T-helper 2 cell (primary cell): ENCODE measurements at regions not wholly inside any gene's neighbourhood (a gene's known extent, or its start where the extent isn't known, plus 50 kb on each side); places are given as distances from the start of the nearest gene placed in this dataset.

ENCODE experiments used
- DNase-seq, 5 experiments: peaks; one replicate each; pipeline versions ENCODE4 v3.0.0 to v3.0.0-alpha.2; 2012 to 2022

DNA sequence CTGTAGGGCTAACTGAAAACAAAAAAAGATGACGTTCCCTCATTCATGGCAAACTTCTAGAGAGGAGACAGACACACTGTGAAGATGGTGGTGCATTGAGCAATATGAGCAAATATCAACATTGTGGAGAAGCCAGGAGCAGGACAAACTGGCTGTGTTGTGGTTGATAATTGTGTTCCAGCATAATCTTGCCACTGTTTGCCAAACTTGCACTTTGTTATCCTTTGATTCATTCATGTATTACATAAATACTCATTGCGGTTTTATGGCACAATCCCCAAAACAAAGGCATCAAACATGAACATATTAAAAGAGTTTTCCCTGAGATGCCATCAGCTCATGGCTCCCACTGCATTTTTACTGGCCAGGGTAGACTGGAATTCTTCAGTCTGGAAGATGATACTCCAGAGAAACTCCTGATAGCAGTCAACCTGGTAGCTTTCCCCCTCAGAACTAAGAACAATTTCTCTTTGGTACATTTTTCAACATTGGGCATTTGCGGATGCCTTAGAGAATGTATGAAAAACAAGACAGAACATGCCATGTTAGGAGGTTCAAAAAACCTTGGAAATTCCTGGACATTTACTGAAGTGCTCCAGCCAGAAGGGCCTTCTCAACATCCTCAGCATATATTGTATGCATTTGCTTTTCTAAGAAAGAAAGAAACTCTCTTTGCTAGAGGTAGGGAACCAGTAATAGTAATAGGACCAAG lies 487.4 kb upstream of the CELF4 start:
- DNase-seq, result no peak

DNA sequence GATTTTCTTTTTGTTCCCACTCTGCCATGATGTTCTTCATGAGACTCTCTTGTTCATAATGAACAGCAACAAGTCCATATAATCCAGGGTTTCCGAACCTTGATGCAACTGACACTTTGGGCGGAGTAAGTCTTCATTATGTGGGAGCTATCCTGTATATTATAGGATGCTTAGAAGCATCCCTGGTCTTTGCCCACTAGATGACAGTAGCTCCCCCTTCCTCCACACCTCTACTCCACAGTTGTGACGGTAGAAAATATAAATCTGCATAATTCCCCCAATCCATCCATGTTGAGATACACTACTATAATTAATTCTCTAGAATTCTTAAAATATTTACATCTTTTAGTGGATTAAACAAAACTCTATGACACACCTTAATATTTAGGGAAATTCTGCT lies 482.2 kb upstream of the CELF4 start:
- DNase-seq, result no peak

DNA sequence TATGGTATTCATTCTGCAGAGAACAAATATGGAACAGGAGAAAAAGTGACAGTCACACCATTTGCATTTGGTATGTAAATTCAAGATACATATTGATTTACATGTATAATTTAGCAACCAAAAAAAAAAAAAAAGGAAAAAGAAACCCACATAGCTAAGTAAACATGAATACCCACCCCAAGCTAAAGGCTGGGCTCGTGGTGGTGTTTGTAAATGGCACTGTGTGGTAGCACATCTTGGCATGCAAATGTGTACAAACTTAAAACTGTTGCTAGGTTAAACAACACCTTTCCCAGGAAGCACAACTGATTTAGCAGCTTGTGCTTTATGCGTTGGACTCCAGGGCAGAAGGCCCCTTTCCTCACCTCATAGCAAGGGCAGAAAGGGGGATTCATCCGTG lies 481.1 kb upstream of the CELF4 start:
- no peak for DNase-seq

DNA sequence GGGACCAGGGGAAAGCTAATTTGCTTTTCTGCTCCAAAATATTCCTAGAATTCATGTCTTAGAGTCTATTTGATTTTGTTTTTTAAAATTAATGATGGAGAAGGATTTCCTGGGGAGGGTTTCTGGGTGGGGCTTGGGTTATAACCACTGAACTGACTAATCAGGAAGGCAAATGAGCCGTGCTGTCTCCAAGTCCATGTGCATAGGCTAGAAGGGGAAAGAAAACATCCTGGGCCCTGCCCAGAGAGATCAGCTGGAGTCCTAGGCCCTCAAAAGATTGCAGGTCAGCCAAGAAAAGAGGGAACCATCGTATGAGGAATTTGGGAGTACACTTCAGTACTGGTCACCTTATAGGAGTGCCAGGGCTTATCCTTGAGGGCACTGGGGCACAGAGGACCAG lies 480.2 kb upstream of the CELF4 start:
- no peak for DNase-seq

DNA sequence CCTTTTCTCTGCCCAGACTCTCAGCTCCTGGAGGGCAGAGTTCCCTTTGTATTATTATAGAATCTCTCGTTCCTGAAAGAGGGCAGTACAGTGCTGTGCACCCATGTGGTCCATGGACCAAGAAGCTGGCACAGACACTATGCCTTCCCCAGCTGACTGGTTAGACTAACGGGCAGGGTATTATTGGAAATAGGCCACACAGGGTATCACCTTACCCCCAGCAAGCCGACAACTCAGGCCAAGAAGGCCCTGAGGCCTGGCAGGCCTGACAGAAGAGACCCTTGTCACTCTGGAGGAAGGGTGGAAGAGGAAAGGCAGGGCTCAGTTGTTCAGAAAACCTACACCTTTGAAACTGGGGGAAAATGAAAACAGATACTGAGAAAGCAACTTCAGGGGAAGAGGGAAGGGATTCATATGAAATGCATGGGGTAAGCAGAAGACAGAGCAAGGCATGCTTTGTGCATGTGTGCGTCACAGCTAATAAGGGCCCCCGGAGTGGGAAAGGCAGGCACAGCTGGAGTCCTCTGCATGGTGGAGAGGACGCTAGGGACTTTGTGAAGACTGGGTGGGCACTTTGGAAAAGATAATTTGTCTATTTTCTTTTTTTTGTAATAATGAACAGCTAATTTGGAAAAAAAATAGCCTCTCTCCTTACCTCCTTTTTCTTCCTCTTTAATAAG lies 476.8 kb upstream of the CELF4 start:
- no peak for DNase-seq

DNA sequence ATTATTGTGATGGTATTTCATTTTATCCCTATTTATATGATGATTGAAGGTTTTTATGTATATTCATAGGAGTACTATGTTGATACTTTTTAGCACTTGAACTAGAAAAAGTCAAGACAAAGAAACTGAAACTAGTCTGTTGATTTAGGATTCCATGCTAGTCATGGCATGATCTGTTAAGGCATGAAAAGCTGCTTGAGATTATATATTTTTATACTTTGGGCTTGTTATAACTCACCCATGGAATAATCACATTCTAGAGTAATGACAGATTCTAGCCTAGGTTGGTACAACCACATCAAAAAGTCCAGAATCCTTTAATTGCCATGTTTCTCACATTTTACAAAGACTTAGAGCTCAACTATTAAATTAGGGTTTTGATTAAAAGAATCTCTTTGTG lies 472.6 kb upstream of the CELF4 start:
- no peak for DNase-seq

DNA sequence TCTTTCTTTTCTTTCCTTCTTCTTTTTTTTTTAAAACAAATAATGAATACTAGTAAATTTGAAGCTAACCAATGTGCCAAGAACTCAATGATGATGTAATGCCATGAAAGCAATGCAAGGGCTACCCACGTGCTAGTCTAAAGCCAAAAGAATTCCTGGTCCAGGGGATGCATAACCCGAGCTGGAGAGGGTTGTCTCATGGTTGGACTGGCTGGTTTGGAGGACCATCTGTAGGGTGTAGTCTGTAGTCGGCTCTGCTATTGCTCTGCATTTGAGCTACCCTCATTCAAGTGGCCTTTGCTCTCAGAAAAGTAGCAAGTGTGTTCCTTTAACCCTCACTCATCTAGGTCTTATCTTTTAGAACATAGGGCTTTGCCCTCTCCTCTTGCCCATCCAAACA lies 469.6 kb upstream of the CELF4 start:
- no peak for DNase-seq

DNA sequence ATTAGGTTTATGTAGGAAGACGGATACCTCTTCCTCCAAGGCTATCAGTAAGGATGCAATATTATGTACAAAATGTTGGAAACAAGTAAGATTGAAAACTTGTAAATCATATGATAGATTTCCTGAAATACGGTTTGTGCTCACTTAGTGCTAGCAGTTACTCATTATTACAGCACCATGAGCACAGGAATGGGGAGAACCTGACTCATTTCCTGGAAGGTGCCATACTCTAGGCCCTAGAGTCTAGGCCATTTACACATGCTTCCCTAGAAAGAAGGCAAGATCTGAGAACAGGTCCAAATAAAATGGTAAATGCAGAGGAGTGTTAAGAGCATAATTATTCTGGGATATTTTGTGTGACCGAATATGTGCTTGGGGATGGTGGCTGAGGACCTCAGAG lies 467.7 kb upstream of the CELF4 start:
- no peak for DNase-seq

DNA sequence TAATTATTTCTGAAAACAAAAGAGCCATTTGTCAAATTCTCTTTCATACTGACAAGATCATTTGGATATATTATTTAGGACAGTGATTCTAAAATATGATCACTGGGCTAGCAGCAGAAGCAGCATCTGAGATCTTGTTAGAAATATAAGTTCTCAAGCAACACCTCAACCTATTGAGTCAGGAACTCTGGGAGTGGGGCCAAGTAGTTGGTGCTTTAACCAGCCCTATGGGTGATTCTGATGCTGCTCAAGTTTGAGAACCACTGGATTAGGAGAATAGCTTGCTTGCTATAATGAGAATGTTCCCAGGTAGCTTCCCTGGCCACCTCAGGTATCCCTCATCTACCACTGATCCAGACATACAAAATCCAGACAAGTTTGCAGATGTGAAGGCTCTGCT lies 466.9 kb upstream of the CELF4 start:
- no peak for DNase-seq

DNA sequence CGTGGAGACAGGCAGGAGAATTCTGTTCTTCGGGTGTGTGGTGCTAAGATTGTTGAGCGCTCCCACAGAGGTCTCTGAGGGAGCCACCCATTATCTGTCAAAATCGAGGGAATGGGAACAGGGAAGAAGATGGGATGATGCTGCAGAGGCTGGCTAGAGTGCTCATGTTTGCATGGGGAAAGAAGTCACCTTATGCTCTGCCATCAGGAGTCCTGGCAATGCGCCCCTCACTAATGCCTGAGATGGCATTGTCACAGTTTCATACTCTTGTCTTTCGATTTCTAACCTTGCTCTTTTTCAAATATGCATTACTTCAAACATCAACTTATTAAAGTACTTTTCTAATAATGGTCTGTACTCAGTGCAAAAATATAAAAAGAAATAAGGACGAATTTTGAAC lies 463.3 kb upstream of the CELF4 start:
- no peak for DNase-seq

DNA sequence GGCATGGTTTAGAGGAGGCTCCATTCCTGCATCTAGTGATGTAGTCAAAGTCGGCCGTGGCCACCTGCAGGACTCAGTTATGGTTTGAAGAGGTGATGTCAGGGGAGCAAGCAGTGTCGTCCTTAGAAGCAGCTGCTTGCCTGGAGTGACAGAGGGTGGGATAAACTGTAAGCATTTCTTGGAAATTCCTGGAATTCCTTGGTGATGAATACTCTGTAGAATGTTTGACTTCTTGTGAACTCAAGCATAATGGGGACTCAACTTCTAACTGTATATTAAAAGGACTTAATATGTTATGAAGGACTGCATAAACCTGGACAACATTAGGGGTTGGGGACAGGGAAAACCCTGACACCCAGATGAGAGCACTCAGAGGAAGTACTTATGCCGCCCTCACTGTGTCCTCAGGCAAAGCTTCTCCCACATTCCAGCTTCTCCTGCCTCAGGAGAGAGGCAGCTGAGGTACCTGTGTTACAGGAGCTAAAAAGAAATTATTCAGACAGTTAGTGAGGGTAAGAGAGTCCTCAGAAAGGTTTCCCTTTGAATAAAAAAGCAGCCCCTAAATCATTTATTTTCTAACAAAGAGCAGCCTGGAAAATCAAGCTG lies 459.9 kb upstream of the CELF4 start:
- no peak for DNase-seq

DNA sequence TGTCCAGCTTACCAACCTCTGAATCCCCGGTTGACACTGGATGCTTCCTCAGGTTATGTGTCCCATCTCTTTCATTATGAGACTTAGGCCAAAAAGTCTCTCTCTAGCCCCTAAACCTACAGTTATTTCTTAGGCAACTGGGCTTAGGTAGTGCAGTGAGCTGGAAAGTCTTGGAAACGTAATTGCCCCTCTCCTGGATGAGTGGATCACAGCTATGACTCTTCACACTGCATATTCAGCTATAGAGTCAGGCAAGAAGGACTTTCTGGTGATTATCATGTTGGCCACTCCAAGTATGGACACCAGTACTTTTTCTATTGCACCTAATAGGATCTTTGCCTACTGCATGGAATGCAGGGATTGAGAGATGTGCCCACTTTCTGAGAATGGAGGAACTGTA lies 458.3 kb upstream of the CELF4 start:
- DNase-seq, result no peak

DNA sequence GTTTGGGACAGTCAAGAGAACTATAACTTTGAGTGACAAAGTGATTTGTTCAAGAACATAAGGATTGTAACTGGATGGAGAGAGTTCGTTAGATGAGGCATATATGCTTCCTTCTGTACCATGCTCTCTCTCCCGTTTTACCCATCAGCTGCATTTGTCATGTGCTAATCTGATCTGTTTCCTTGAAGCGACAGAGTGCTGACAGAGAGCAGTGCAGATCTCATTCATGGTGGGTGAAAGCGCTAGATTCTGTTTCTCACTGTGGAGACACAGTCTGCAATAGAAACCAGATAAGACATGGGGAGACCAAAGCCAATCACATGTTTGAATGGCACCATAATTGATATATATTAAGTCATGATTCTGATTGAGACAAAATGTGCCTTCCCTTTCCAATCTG lies 456.6 kb upstream of the CELF4 start:
- no peak for DNase-seq

DNA sequence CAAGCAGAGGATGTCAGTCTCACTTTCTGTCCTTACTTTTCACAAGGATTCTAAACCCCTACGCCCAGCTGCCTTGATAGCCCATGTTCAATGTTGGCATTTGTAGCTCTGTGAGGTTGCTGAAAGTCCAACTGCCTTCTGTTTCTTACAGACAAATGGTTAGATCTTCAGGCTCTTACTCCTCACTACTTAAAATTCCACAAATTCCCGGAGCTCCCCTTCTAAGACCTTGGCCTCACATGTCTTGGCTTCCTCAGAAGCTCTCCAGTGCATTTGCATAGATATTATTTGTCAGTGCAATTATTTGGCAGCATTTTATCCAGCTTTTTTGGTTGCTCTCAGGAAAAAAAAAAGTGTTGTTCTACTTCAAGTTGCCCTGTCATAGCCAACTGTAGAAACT lies 453.7 kb upstream of the CELF4 start:
- DNase-seq, result no peak

DNA sequence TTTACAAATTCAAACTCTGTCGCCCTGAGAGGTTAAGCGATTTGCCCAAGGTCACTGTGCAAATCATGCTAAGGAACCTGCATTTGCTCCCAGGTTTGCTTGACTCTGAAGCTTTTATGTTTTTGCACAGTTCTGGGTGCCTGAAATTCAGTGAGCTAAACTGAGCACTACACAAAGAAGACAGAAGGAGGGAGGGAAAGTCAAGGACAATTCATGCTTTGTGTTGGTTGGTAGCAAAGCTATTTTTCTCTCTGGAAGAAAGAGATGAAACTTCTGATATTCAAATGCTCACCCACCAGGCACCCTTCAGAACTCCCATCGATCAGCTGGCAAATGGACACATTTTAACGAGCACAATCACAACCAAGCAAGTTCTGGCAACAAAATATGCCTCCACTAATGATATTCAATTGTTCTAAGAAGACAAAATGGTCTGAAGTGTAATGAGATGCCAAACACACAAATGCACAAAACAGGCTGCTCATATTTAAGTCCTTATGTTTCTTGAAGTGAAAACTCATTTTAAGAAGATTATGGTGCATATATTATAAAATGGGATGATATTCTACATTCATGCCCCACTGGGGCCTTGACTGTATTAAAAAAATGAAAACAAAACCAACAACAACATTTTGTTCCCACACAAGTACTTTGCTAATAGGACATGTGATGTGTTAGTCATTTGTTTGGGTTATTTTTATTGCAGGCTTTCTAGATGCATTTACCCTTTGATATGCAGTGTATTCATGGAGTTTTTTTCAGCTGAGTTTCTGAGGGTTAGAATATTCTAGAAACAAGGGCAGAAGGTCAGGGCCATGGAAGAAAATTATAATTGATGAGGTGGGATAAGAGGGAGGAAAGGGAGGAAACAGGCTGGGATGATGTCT lies 445.6 kb upstream of the CELF4 start:
- DNase-seq, result no peak

DNA sequence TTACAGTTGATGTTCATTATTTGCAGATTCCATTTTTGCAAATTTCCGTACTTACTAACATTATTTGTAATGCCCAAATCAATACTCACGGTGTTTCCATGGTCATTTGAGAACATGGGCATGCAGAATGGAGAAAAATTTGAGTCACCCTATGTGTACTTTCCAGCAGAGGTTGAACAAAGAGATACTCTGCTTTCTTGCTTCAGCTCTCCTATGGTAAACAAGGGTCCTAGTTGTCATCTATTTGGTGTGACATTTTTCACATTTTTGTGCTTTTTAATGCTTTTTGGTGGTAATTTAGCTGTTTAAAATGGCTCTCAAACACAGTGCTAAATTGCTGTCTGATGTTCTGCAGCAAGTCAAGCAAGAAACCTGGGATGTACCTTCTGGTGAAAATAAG lies 444.4 kb upstream of the CELF4 start:
- no peak for DNase-seq

DNA sequence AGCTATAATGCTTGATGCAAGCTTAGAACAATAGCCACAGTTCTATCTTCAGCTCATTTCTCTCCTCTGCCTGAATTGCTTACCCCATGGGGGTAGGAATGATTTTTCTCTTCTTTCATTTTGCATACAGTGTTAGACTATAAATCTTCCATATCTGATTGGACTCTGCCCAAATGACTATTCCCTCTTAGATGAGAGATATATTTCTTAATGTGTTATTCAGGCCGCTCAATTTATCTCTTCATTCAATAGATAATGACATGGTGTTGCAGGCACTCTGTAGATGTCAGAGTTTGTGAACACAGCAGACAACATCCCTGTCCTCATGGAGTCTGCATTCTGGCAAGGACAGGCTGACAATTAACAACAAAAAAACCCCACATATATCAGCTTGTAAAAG lies 443.7 kb upstream of the CELF4 start:
- no peak for DNase-seq

DNA sequence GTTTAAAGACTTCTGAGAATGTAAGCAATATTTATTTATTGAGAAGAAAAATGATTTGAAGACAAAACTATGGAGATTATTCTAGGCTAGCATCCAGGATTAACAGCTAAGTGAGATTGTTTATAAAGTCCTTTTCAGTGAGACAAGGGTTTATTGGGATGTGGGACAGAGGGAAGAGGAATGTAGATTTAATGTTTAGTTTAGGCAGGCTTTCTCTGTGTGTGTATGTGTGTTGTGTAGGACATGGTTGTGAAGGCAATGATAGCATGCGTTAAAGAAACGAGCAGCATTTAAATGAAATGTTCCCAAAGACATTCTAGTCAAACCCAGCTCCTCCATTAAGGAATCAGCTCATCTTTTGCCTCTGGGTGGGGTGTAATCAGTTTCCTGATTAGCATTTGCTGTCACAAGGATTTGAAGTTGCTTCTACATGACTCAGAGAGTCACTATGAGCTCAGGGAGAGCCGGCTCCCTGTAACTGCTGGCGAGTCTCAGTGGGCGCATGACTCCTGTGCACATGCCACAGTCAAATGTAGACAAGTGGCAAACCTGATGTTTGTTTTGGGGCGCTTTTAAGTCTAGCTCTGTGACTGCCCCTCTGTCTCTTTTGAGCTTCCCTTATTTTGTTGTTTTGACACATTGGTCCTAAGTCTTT lies 442.2 kb upstream of the CELF4 start:
- DNase-seq, result no peak

DNA sequence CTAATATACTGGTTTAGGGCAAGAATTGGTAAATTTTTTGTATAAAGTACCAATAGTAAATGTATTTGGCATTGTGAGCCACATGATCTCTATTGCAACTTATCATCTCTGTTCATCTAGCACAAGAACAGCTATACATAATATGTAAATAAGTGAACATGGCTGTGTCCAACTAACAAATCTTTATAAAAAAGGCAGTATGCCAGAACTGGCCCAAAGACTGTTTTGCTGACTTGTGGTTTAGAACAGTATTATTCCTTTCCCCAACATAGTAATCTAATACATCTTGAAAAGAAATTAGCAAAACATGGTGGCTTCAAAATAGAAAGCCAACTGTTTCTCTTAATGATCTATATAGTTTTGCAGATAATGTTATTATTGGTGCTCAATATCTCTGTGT lies 441.4 kb upstream of the CELF4 start:
- DNase-seq, result no peak

DNA sequence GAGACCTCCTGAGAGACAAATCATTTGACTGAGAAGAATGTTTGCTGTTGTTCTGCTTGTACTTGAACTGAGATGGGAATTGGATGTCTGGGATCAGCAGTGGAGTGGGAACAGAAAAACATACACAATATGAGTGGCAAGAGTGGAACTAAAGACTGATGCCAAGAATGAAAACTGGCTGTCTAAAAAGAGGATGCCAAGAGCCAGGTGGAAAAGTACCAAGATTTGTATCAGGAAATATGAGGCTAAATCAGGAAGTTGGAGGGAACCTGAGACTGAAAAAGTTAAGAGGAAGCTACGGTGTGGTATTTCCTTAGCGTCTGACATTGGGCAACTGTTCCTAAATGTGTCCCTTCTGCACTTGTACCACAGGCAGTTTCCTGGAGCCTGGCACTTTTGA lies 440.9 kb upstream of the CELF4 start:
- DNase-seq, result no peak

DNA sequence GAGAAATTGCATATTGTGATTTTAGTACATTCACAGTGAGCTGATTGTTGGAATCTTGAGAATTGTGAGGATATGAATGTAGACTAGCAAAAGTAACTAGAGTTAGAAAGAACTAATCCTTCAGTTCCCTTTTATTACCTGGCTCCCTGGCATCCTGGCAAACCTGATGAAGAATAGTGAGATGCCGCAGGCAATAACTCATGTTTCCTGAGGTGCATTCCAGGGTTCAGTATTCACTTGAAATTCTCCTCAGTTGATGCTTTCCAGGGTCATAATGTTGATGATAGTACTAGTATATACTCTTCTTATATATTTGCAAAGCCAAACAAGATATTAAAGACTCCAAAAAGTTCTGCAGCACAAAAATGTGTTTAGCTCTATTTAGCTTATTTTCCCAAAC lies 432.1 kb upstream of the CELF4 start:
- no peak for DNase-seq

DNA sequence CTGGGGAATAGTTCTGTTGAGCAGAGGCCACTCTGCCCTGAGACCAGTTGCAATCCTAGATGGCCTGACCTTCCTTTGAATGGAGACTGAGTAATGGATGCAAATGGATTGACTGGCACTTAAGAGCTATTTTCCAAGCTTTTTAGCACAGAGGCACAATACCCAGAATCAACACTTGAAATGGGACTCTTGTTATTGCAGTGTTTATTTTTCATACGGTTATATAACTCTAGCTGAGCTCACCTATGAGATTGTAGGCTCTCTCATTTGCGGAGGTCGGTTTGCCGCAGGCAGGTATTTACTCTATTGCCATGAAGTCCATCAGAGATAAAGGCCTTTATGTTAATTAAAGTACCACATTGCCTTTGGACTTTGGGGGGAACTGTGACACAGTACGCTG lies 422.3 kb upstream of the CELF4 start:
- DNase-seq, result no peak

DNA sequence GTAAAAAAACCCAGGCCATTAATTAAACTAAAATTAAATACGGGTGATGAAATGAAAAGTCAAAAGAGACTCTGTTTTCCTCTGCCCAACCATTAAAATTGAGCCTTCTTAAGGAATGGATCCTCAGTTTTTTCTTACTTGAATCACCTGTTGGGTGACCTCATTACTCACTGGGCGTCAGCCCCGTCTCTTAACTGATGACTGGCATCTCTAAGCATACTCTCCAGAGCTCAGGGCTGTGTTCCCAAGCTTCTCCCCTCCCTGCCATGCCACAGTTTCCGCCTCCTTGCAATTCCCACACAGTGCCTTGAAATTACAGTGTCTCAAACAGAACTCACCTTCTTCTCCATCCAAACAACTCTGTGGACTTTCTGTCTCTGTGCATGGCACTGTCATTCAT lies 421.1 kb upstream of the CELF4 start:
- DNase-seq, result no peak
